ENCODE measurements at regions not wholly inside any gene's neighbourhood (a gene's known extent, or its start where the extent isn't known, plus 50 kb on each side); places are given as distances from the start of the nearest gene placed in this dataset.

DNA sequence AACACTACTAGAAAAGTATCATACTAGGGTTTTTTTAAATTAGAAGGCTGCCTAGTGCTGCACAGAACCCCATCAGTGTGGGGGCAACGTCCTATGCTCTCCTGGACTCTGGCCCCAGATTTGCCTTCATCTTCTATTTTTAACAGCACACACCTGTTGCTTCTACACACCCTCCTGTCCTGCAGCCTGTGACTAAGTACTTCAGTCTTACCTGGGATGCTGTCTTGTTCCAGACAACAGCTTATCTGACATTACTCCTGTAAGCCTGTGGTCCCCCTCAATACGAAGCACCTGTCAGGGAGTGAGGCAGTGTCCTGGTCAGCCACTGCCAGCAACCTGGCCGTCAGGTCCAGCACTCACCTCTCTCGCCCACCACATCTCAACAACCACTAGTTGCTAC is 247.6 kb upstream of the PSMD7 start:
- Histone ChIP-seq H3K9ac (ENCODE audit: low read depth in 1 of 2, low read length in 2 of 2) (no peak overlapping the region), H3K4me1 (ENCODE audit: control insufficient read depth in 2 of 2, insufficient read depth in 2 of 2, low read length in 2 of 2) (no peaks in the 10 kb centered on the region), H3K9me3 (ENCODE audit: control insufficient read depth in 2 of 2, low read length in 2 of 2) (no peaks in the 10 kb centered on the region), H3K27ac (ENCODE audit: low read depth in 2 of 2, low read length in 2 of 2) (no peak overlapping the region), H3K4me3 (ENCODE audit: low read length in 2 of 2) (no peak overlapping the region), H3K36me3 (ENCODE audit: control insufficient read depth in 2 of 2, insufficient read depth in 2 of 2, low read length in 2 of 2) (no peaks in the 10 kb centered on the region), H3K27me3 (ENCODE audit: control insufficient read depth in 2 of 2, insufficient read depth in 2 of 2, low read length in 2 of 2) (no peaks in the 10 kb centered on the region)

DNA sequence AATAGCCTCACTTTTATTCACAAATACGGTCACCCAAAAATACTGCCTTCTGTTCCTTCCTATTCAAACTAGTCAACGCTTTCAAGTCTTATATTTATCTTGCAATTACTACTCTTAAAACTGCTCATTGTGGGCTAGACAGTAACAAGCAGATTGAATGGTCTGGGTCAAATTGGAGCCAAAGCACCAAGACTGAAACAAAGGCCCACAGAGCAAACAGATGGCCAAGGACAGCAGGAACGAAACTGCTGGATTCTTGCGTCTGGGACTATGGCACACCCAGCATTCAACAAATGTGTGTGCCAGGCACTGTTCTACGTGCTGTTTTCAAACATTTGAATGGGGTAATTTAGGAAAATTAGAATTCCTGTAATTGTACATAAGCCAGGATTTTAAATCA is 250.1 kb upstream of the PSMD7 start:
- Histone ChIP-seq H3K9me3 (ENCODE audit: control insufficient read depth in 2 of 2, low read length in 2 of 2) (no peaks in the 10 kb centered on the region), H3K36me3 (ENCODE audit: control insufficient read depth in 2 of 2, insufficient read depth in 2 of 2, low read length in 2 of 2) (no peaks in the 10 kb centered on the region), H3K4me3 (ENCODE audit: low read length in 2 of 2) (no peak overlapping the region), H3K27me3 (ENCODE audit: control insufficient read depth in 2 of 2, insufficient read depth in 2 of 2, low read length in 2 of 2) (no peaks in the 10 kb centered on the region), H3K4me1 (ENCODE audit: control insufficient read depth in 2 of 2, insufficient read depth in 2 of 2, low read length in 2 of 2) (no peaks in the 10 kb centered on the region), H3K9ac (ENCODE audit: low read depth in 1 of 2, low read length in 2 of 2) (no peak overlapping the region), H3K27ac (ENCODE audit: low read depth in 2 of 2, low read length in 2 of 2) (no peak overlapping the region)

DNA sequence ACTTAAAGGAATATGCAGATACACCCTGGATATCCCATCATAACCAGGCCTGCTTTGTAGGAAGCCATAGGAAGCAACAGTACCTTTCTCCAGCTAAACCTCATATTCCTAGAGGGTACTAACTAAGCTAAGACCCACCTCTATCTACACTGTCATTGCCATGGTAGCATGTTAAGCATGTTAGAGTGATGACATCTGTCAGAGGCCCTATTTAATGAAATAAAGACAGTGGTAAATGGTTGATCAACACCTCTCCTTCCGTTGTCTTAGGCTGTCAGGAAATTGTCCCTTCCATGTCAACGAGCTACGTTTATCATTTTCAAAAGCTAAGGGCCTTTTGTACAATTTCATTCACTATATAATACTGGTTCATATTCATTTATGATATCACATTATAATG is 251.1 kb upstream of the PSMD7 start:
- Histone ChIP-seq H3K4me1 (ENCODE audit: control insufficient read depth in 2 of 2, insufficient read depth in 2 of 2, low read length in 2 of 2) (no peaks in the 10 kb centered on the region), H3K36me3 (ENCODE audit: control insufficient read depth in 2 of 2, insufficient read depth in 2 of 2, low read length in 2 of 2) (no peaks in the 10 kb centered on the region), H3K27ac (ENCODE audit: low read depth in 2 of 2, low read length in 2 of 2) (no peak overlapping the region), H3K9ac (ENCODE audit: low read depth in 1 of 2, low read length in 2 of 2) (no peak overlapping the region), H3K9me3 (ENCODE audit: control insufficient read depth in 2 of 2, low read length in 2 of 2) (no peaks in the 10 kb centered on the region), H3K27me3 (ENCODE audit: control insufficient read depth in 2 of 2, insufficient read depth in 2 of 2, low read length in 2 of 2) (no peaks in the 10 kb centered on the region), H3K4me3 (ENCODE audit: low read length in 2 of 2) (no peak overlapping the region)

DNA sequence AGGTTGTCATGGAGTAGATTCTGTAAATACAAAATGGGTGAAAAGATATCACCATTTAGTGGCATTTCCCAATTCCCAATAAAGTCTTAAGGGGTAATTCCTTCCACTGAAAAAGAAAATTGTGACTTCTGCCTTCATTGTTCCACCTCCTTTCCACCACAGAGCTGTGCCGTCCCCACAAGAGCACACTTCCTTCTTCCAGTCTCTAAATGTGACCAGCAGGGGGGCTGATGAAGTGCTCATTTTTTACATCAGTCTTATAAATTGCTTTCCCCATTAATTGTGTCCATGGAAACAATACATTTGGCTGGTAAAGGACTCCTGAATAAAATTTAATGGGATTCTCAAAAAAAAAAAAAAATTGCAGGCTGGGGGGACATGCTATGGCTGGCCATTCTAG is 260.8 kb upstream of the PSMD7 start:
- H3K27me3 ChIP-seq (ENCODE audit: control insufficient read depth in 2 of 2, insufficient read depth in 2 of 2, low read length in 2 of 2): no peaks in the 10 kb centered on the region
- H3K9me3 ChIP-seq (ENCODE audit: control insufficient read depth in 2 of 2, low read length in 2 of 2): no peaks in the 10 kb centered on the region
- no peak overlapping the region for H3K4me3 ChIP-seq (ENCODE audit: low read length in 2 of 2)
- no peak overlapping the region for H3K27ac ChIP-seq (ENCODE audit: low read depth in 2 of 2, low read length in 2 of 2)
- H3K9ac ChIP-seq (ENCODE audit: low read depth in 1 of 2, low read length in 2 of 2): no peak overlapping the region
- H3K4me1 ChIP-seq (ENCODE audit: control insufficient read depth in 2 of 2, insufficient read depth in 2 of 2, low read length in 2 of 2): peaks cover 0 to 4% of the 10 kb centered on the region in 2 donors
- no peaks in the 10 kb centered on the region for H3K36me3 ChIP-seq (ENCODE audit: control insufficient read depth in 2 of 2, insufficient read depth in 2 of 2, low read length in 2 of 2)

DNA sequence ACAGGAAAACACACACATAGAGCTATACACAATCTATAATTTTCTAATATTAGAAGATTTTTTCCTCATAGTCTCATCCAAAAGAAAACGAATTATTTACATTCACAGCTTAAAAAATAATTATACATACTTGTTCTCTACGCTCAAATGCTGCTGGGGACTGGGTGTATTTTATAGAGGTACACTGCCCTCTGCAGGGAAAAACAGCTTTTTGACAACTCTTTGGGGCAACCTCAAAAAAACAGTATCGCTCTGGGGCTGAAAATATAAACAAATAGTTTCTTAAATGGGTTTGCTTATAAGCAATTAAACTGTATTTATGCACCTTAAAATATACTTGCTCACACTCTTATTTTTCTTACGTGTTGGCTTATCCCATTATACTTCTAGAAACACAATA is 261.8 kb upstream of the PSMD7 start:
- H3K27ac ChIP-seq (ENCODE audit: low read depth in 2 of 2, low read length in 2 of 2): no peak overlapping the region
- no peaks in the 10 kb centered on the region for H3K27me3 ChIP-seq (ENCODE audit: control insufficient read depth in 2 of 2, insufficient read depth in 2 of 2, low read length in 2 of 2)
- H3K4me1 ChIP-seq (ENCODE audit: control insufficient read depth in 2 of 2, insufficient read depth in 2 of 2, low read length in 2 of 2): peaks cover 0 to 7% of the 10 kb centered on the region in 2 donors
- no peak overlapping the region for H3K9ac ChIP-seq (ENCODE audit: low read depth in 1 of 2, low read length in 2 of 2)
- no peaks in the 10 kb centered on the region for H3K36me3 ChIP-seq (ENCODE audit: control insufficient read depth in 2 of 2, insufficient read depth in 2 of 2, low read length in 2 of 2)
- H3K9me3 ChIP-seq (ENCODE audit: control insufficient read depth in 2 of 2, low read length in 2 of 2): no peaks in the 10 kb centered on the region
- H3K4me3 ChIP-seq (ENCODE audit: low read length in 2 of 2): no peak overlapping the region

DNA sequence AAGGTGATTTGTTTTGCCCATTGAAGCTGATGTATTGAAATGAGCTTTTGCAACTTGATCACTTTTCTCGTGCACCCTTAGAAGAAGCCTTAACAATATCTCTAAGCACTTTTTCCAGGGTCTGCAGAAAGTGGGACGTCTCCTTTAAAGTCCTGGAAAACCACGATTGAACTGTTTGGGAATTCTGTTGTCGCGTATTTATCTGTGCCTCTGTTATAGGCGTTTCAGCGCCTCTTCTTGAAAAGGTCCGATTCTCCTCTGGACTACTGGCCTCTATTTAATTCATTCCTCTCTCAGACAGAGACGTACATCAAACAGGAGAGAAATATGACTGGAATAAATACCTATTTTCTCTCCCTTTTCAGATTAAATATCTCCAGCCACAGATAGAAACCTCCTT is 262.4 kb upstream of the PSMD7 start:
- H3K9ac ChIP-seq (ENCODE audit: low read depth in 1 of 2, low read length in 2 of 2): no peak overlapping the region

DNA sequence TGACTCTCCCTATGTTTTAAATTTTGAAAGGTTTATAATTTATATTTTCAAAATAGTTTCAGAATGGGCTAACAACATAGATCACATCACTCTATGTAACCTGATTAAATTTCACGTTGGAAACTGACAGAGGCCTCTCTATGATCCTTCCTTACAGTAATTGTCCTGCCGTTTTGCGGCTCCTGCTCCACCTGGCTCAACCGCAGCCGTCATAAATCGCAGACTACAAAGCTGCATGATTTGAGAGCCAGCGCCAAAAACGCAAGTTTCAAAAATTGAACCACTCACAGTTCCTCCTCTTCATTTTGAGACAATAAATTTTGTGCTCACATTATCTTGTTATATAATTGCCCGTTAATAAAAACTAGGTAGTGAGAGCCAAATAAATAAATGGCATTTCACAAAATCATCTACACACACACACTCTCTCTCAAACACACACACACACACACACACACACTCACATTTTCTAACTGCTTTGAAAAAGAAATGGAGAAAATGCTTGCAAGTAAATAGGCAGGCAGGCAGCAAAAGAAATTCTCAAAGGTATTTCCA is 263.1 kb upstream of the PSMD7 start:
- H3K27ac ChIP-seq (ENCODE audit: low read depth in 2 of 2, low read length in 2 of 2): no peak overlapping the region
- no peaks in the 10 kb centered on the region for H3K36me3 ChIP-seq (ENCODE audit: control insufficient read depth in 2 of 2, insufficient read depth in 2 of 2, low read length in 2 of 2)
- H3K4me3 ChIP-seq (ENCODE audit: low read length in 2 of 2): no peak overlapping the region
- no peak overlapping the region for H3K9ac ChIP-seq (ENCODE audit: low read depth in 1 of 2, low read length in 2 of 2)
- H3K9me3 ChIP-seq (ENCODE audit: control insufficient read depth in 2 of 2, low read length in 2 of 2): no peaks in the 10 kb centered on the region
- H3K4me1 ChIP-seq (ENCODE audit: control insufficient read depth in 2 of 2, insufficient read depth in 2 of 2, low read length in 2 of 2): peaks cover 3 to 15% of the 10 kb centered on the region in 2 donors
- H3K27me3 ChIP-seq (ENCODE audit: control insufficient read depth in 2 of 2, insufficient read depth in 2 of 2, low read length in 2 of 2): no peaks in the 10 kb centered on the region

More for the DNA sequence above, 262.4 kb upstream of the PSMD7 start:
- Histone ChIP-seq H3K9me3 (ENCODE audit: control insufficient read depth in 2 of 2, low read length in 2 of 2) (no peaks in the 10 kb centered on the region), H3K4me3 (ENCODE audit: low read length in 2 of 2) (no peak overlapping the region), H3K36me3 (ENCODE audit: control insufficient read depth in 2 of 2, insufficient read depth in 2 of 2, low read length in 2 of 2) (no peaks in the 10 kb centered on the region), H3K27me3 (ENCODE audit: control insufficient read depth in 2 of 2, insufficient read depth in 2 of 2, low read length in 2 of 2) (no peaks in the 10 kb centered on the region), H3K4me1 (ENCODE audit: control insufficient read depth in 2 of 2, insufficient read depth in 2 of 2, low read length in 2 of 2) (peaks cover 3 to 11% of the 10 kb centered on the region in 2 donors), H3K27ac (ENCODE audit: low read depth in 2 of 2, low read length in 2 of 2) (no peak overlapping the region)

DNA sequence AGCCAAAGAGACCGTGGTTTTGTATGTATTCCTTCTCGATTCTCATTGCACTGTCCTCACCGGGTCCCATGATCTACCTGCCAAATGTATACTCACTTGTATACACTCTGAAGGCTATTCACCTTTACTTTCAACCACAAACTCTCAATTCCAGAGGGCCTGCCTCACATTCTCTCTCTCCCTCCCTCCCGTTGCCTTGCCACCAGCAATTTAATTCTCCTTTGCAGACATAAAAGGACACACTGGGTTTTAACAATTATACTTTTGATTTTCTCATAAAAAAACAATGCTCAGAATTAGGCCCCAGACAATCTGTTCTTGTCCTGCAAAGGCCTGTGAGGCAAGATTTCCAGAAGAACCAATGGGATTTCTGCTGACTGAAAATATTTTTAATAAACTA is 265.1 kb upstream of the PSMD7 start:
- H3K36me3 ChIP-seq (ENCODE audit: control insufficient read depth in 2 of 2, insufficient read depth in 2 of 2, low read length in 2 of 2): no peaks in the 10 kb centered on the region
- peaks cover 3 to 15% of the 10 kb centered on the region in 2 donors for H3K4me1 ChIP-seq (ENCODE audit: control insufficient read depth in 2 of 2, insufficient read depth in 2 of 2, low read length in 2 of 2)
- no peak overlapping the region for H3K4me3 ChIP-seq (ENCODE audit: low read length in 2 of 2)
- H3K27me3 ChIP-seq (ENCODE audit: control insufficient read depth in 2 of 2, insufficient read depth in 2 of 2, low read length in 2 of 2): no peaks in the 10 kb centered on the region
- no peaks in the 10 kb centered on the region for H3K9me3 ChIP-seq (ENCODE audit: control insufficient read depth in 2 of 2, low read length in 2 of 2)
- no peak overlapping the region for H3K9ac ChIP-seq (ENCODE audit: low read depth in 1 of 2, low read length in 2 of 2)
- no peak overlapping the region for H3K27ac ChIP-seq (ENCODE audit: low read depth in 2 of 2, low read length in 2 of 2)

DNA sequence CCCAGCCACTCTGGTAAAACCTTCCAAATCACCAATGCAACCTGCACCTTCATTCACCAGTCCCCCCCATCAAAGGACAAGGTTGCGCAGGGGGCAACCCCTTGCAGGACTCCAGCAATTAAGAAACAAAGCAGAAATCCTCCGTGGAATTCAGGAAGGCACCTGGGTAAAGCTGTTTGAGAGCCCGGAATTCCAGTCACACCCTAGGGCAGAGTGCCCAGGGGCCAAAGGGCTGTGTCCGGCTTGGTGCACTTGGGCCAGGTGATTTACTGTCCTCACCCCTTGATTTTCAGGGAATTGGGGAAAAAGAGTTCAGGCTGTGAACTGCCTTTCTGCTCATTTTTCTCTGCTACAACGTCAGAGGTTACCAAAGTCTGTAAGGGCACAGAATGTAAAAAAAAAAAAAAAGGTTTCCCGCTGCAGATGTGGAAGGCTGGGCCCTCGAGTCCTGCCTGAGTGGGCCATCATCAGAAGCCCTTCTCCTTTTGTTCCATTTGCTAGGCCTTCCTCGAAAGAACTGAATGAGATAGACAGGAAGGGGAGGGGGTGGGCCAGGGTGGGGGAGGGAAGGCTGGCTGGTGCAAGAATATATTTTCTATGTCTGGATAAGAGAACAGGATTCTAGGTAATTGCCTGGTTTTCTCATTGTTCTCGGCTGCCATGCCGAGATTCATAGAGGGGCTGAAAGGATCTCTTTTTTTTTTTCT is 266.5 kb upstream of the PSMD7 start:
- no peak overlapping the region for H3K27ac ChIP-seq (ENCODE audit: low read depth in 2 of 2, low read length in 2 of 2)

DNA sequence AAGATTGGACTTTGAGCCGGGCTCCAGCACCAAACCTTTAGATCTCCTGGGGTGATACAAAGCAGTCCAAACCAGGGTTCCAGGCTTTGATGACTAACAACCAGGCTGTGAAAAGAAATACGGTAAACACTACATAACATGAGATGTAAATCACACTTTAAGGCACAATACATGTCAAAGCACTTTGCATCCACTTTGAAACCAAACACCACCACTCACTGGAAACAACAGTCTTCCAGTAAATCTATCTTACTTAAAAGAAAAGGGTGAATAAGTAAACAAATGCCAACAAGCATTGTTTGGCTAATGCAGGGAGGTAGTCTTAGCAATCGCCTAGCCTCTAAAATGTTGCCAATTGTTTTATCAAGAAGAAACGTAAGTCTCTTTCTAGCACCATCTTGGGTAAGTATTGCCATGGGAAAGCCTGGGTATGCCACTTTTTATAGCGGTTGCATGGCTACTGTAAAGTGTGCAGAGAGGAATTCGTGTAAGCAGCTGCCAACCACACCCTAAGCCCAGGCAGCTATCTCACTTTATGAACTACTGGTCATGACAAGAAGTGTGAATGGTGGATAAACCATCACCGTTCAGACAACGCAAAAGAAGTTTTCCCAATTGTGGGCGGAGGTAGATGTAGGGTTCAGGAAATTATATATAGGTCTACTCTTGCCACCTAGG is 267.4 kb upstream of the PSMD7 start:
- H3K27me3 ChIP-seq (ENCODE audit: control insufficient read depth in 2 of 2, insufficient read depth in 2 of 2, low read length in 2 of 2): no peaks in the 10 kb centered on the region

More for the DNA sequence above, 266.5 kb upstream of the PSMD7 start:
- Histone ChIP-seq H3K4me1 (ENCODE audit: control insufficient read depth in 2 of 2, insufficient read depth in 2 of 2, low read length in 2 of 2) (peaks cover 6 to 15% of the 10 kb centered on the region in 2 donors), H3K4me3 (ENCODE audit: low read length in 2 of 2) (peak overlapping the region; percentile 11 to 41), H3K9ac (ENCODE audit: low read depth in 1 of 2, low read length in 2 of 2) (no peak overlapping the region), H3K36me3 (ENCODE audit: control insufficient read depth in 2 of 2, insufficient read depth in 2 of 2, low read length in 2 of 2) (no peaks in the 10 kb centered on the region), H3K27me3 (ENCODE audit: control insufficient read depth in 2 of 2, insufficient read depth in 2 of 2, low read length in 2 of 2) (no peaks in the 10 kb centered on the region), H3K9me3 (ENCODE audit: control insufficient read depth in 2 of 2, low read length in 2 of 2) (no peaks in the 10 kb centered on the region)

More for the DNA sequence above, 267.4 kb upstream of the PSMD7 start:
- peaks cover 6 to 15% of the 10 kb centered on the region in 2 donors for H3K4me1 ChIP-seq (ENCODE audit: control insufficient read depth in 2 of 2, insufficient read depth in 2 of 2, low read length in 2 of 2)
- no peak overlapping the region for H3K9ac ChIP-seq (ENCODE audit: low read depth in 1 of 2, low read length in 2 of 2)
- H3K4me3 ChIP-seq (ENCODE audit: low read length in 2 of 2): peak overlapping the region; percentile 11 to 41
- H3K27ac ChIP-seq (ENCODE audit: low read depth in 2 of 2, low read length in 2 of 2): no peak overlapping the region
- no peaks in the 10 kb centered on the region for H3K36me3 ChIP-seq (ENCODE audit: control insufficient read depth in 2 of 2, insufficient read depth in 2 of 2, low read length in 2 of 2)
- no peaks in the 10 kb centered on the region for H3K9me3 ChIP-seq (ENCODE audit: control insufficient read depth in 2 of 2, low read length in 2 of 2)
